GM12892 (cell line): ENCODE measurements at regions not wholly inside any gene's neighbourhood (a gene's known extent, or its start where the extent isn't known, plus 50 kb on each side); places are given as distances from the start of the nearest gene placed in this dataset.

Source experiments
- POLR2A ChIP-seq: IDR thresholded peaks from 2 replicates; pipeline ENCODE4 v1.6.1; 2011; ENCODE audit warnings: low read depth, low read length, control low read depth
- POLR2AphosphoS5 ChIP-seq: IDR thresholded peaks from 2 replicates; pipeline ENCODE4 v1.6.1; 2011; ENCODE audit warnings: low read depth, low read length, control low read depth

DNA sequence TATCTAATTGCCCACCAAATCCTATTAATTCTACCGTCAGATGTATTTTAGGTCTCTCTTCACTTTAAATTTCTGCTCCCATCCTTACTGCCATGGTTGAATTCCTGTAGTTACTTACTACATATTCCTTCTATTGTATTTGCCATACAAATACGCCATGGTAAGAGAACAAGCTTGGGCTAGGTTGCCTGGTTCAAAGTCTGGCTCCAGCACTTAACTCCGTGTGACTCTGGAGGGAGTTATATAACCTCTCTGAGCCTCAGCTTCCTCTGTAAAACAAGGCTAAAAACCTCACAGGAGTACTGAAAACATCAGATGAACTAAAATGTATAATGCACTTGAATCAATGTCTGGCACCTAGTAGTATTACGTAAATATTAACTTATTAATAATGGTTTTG lies 260.3 kb upstream of the RPS6KA3 start:
- TF ChIP-seq POLR2AphosphoS5: no peak
- TF ChIP-seq POLR2A: no peak
